Right renal cortex interstitium (tissue), 3 donors: ENCODE measurements at regions not wholly inside any gene's neighbourhood (a gene's known extent, or its start where the extent isn't known, plus 50 kb on each side); places are given as distances from the start of the nearest gene placed in this dataset.

Source experiments
- DNase-seq, 3 donors: peaks; one replicate each; pipeline ENCODE4 v3.0.0-alpha.2; 2013; ENCODE audit warnings: low read depth in 3 of 3, low spot score in 2 of 3

GRCh38 chr11:80163441-80163840 is 722.6 kb upstream of the TENM4 start:
- no peak for DNase-seq

DNA sequence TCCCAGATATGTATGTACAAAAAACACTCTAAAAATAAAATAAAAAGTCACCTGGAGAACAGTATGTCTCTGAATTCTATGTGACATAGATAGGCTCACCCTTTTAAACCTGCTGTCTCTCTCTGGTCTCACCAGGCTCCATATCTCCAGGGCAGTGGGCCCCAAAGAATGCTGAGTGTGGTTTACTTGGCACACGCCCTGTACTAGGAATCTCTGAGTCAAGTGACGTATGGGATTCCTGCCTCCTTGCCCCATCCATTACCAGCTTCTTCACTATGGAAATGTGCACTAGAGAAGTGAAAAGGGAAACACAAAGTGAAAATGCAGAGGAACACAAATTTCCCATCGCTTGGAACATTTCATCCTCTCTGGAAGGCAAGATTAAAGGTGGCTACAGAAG is 722.2 kb upstream of the TENM4 start:
- no peak for DNase-seq

- no peak for DNase-seq
Observed at GRCh38 chr11:80162387-80162786, 721.6 kb upstream of the TENM4 start.

- DNase-seq, result no peak
Observed at GRCh38 chr11:80157447-80157846, 716.6 kb upstream of the TENM4 start.

- no peak for DNase-seq
Observed at GRCh38 chr11:80156062-80156461, 715.2 kb upstream of the TENM4 start.

DNA sequence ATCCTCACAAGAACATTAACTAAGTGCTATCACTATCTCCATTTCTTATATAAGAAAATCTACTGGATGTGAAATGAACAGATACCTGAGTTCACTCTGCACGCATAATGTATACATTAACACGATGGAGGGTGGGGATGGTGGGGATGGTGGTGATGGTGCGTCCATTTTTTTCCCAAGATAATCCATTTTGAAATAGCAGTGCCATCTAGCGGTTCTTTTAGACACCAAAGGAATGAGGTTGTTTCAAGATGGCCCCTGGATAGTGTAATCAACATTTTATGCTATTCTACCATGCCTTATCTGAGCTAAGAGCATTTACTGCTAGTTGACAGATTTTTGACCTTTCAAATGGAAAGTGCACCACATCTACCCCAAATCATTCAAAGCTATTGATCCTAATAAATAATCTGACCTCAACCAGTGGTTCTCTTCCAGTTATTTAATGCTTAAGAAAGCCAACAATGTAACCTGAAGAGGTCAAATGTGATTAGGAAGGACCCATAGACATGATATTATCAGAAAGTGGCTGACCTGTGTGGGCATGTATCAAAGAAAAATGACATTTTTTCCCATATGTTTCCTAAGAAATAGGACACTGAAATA is 714.7 kb upstream of the TENM4 start:
- no peak for DNase-seq

- no peak for DNase-seq
Observed at GRCh38 chr11:80146232-80146631, 705.4 kb upstream of the TENM4 start.

DNA sequence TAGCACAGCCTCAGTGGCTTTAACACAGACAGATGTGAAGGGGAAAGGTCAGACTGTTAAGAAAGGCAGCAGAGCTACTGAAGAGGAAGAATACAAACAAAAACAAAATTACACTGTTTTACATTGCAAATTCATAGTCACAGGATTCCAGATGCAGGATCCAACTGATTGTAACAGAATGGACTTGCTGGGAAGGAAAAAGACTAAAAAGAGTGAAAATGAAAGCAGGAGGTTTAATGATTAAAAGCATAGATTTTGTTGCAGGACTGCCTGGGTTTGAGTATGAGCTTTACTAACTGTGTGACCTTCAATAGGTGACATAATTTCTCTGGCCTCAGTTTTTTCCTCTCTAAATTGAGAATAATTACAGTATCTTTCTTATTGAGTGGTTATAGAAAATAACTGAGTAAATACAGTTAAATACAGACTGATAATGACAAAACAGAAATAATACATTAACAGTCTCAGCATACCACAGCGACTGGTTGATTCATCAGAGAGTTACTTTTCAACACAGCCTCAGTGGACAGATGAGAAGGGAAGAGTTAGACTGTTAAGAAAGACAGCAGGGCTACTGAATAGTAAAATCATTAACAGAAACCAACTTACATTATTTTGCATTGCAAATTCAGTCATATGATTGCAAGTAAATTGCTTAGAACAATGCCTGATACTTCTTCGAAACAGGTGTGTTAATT is 704.2 kb upstream of the TENM4 start:
- DNase-seq, result no peak

GRCh38 chr11:80136991-80137390 is 696.2 kb upstream of the TENM4 start:
- DNase-seq, result no peak

- no peak for DNase-seq
Observed at GRCh38 chr11:80129396-80129795, 688.6 kb upstream of the TENM4 start.

DNA sequence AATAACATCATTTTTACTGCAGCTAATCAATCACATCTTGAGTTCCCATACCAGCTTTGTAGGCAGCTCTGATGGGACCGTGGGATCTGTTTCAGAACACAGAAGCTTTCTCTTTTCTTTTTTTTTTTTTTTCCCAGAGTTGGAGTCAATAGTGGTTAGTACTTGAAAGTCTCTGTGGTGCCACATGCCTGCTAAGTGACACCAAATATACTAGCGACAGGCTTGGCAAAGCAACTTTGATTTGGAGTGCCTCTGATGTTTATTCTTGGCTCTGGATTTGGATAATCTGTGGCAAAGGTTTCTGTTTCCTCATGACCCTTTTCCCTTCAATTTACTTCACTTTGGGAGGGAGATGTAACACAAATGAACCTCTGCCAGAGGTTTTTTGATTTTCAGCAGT is 681.4 kb upstream of the TENM4 start:
- no peak for DNase-seq

DNA sequence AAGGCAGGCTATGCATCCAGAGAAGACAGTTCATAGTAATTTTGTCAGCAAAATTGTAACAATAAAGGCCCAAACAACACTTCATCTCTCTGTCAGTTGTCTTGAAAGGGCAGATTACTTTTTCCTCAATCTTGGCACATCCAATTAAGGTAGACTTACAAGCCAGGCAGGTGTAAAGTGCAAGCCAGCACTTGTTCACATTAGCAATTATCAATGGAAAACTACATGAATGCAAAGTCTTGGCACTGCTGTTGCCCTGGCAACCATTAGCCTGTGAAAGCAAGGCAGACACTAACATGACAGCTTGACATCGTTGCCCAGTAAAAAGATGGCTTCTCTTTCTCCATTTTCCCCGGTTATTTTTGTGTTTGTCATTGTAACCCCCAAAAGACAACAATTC is 677.2 kb upstream of the TENM4 start:
- no peak for DNase-seq

GRCh38 chr11:80116796-80117195 is 676.0 kb upstream of the TENM4 start:
- no peak for DNase-seq

- DNase-seq, result no peak
Observed at GRCh38 chr11:80109652-80110051, 668.8 kb upstream of the TENM4 start.

GRCh38 chr11:80109031-80109430 is 668.2 kb upstream of the TENM4 start:
- no peak for DNase-seq

GRCh38 chr11:80107415-80107814 is 666.6 kb upstream of the TENM4 start:
- DNase-seq, result no peak

DNA sequence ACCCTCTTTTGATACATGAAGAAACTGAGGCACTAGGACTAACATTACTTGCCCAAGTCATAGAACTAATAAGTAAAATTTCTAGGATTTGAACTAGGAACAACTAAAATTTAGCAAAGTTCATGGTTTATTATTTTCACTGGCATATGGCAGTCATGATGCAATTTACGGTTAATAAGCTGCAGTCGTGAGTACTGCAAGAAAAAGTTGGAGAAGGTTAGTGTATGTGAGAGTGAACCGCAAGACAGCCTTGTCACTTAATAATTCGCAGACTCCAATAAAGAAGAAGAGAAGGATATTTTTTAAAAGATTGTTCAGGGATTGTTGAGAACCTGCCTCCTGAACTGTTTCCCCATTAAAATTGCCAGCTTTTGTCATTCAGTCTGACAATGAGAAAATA is 663.4 kb upstream of the TENM4 start:
- no peak for DNase-seq

DNA sequence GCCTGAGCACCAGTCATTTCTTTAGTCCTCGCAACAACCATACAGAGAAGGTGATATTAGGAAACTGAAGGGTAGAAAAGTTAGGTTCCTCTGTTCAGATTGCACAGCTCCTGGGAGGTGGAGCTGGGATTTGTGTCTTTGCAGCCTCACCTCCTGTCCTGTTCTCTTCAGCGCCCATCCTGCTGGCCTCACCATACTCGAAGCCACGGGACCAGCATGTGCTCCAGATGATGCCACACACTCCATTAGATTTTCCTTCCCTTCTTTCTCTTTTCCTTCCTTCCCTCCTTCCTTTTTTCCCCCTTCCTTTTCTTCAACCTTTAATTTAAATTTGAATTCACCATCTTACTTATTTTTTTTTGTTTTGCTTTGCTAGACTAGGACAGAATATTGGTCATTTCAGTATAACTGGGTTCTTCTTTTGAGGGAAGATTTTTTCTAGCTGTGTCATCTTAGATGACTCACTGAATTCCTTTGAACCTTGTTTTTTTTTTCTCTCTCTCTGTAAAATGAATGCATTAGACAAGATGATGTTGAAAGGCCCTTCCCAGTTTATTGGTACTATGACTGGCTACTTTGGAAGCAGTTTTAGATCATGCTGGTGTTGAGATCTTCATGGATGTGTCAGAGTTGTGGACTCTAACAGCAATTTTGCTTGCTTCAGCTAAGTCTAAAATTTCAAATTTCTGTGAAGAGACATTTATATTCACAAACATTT is 662.5 kb upstream of the TENM4 start:
- no peak for DNase-seq

DNA sequence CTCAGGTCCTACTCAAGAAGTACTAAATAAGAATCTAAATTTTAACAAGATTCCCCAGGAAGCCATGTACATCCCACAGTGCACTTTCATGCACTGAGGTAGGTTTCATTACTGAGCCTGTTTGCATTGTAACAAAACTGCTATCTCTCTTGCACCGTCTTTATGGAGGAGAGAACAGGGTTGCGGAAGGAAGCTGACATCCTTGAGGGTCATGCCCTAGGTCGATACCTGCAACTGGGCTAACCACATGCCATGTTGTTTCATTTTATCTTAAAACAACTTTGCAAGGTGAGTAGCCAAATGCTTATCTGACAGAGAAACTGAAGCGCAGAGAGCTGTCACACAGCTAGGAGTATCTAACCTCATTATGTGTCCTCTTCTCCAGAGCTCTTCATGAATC is 656.3 kb upstream of the TENM4 start:
- DNase-seq, result no peak

- no peak for DNase-seq
Observed at GRCh38 chr11:80096736-80097135, 655.9 kb upstream of the TENM4 start.

DNA sequence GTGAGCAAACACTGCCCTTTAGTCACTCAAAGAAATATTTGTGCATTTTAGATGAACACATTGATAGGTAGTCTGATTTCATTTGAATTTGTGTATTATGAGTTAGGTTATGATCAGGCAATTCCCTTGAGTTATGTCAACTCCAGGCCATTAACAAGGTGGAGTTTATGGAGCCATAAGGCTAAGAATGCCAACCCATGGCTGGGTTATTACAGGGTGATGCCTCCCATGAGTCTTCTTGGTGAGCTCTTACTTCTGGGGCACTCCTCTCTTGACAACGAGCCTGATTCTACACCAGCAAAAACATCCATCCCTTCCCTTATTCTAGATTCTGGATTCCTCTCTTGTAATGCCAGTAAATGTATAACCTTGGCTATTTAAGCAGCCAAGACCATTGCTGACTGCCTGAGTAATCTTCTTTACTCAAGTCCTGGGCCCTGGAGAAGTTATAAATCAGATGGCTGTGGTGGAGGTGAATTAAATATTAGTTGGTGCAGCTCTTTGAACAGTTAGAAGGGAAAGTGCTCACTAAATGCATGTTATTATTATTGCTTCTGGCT is 645.7 kb upstream of the TENM4 start:
- no peak for DNase-seq

- no peak for DNase-seq
Observed at GRCh38 chr11:80085563-80085962, 644.7 kb upstream of the TENM4 start.
